GM19395 (cell line): ENCODE measurements at regions not wholly inside any gene's neighbourhood (a gene's known extent, or its start where the extent isn't known, plus 50 kb on each side); places are given as distances from the start of the nearest gene placed in this dataset.
"Not testable (repeated sequence)": the region's sequence is repeated elsewhere in the genome, so short reads cannot be mapped to it uniquely, and the experiment has no call there.

Source experiments
- ATAC-seq: cut with Tn5 transposase; IDR thresholded peaks from one replicate; pipeline ENCODE4 v1.9.1; 2021; ENCODE audit warnings: mild to moderate bottlenecking, moderate library complexity; ENCODE audit not compliant: unreplicated experiment

DNA sequence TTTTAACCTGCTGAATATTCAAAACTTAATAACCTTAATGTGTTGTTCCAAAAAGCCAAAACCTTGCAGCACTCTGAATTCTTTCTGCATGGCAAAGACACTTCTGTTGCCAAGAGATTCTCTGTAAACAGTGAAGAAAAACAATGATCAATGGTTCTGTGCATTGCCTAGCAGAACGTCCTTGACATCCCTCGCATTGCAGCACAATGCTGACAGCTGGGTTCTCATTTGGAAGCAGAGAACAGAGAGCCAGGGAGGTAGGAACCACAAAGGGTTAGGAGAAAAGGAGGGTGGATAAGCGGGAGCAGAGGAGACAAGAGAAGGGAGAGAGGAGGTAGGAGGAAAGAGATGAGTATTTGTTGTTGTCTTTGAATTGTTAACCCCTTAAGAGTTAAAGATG, 501.1 kb downstream of the NAV3 start:
- no peak for ATAC-seq

DNA sequence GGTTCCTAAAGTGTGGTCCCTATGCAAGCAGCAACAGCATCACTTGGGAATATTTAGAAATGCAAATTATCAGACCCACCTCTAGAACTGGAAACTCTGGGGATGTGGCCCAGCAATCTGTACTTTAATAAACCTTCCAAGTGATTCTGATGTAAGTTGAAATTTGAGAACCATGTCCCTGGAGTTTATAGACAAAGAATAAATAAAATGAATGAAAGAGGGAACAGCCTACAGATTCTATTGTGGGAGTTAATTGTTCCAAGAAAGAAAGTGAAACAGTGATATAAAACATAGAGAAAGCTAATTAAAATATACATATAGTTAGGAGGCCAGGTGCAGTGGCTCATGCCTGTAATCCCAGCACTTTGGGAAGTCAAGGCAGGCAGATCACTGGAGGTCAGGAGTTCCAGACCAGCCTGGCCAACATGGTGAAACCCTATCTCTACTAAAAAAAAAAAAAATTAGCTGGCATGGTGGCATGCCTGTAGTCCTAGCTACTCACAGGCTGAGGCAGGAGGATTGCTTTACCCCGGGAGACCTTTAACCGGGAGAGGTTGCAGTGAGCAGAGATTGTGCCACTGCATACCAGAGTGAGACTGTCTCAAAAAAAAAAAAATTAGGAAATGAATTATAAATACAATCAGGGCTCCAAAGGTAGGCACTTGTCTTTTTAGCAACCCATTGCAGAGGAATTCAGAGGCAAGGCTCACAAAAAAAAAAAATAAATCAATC, 507.5 kb downstream of the NAV3 start:
- ATAC-seq, result no peak

DNA sequence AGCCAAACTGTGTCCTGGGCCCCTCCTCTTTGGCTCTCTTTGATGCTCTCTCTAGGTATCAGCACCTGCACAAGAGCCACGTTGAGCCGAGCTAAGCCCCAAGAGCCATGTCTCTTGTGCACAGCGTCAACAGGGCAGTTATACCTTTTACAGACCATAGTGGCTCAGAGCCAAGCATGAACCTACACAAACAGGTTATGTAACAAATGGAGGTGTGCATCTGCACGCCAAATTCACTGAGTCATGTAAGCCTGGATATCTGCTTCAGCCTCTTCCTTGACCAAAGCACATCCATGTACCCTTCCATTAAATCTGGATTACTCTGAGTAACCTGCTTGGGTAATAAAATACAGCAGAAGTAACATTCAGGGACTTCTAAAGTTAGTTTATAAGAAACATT, 509.7 kb downstream of the NAV3 start:
- ATAC-seq, result no peak

DNA sequence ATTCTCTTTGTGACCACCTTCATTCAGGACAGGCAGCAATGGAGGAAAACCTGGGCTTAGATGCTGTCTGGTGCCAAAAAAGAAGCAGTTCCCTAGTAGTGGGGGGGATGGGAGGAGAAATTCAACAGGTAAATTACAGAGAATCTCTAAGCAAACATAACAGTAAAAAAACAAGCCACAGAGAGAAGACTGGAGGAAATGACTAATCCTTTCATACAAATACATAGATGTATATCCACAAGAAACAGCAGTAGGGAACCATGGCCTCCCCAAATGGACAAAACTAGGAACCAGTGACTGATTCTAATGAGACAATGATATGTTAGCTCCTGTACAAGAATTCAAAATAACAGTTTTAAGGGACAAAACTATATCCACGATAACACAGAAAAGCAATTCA, 513.0 kb downstream of the NAV3 start:
- no peak for ATAC-seq

DNA sequence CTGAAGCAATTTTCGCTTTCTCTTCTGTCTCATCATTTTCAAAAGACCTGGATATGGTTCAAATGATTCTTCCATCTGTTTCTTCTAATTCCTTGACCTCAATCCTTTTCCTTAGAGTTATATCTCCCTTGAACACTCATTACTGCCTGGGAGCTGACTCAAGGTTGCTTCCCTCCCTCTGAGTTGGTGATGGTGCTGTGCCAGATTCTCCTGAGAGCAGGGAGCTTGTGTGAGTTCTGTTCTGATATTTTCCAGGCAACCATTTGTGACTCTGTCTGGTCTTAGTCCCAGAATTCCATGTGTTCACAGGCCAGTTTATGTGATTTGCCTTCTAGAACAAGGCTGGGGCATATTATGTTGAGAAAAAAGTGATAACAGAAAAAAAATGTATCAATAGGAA, 505.1 kb upstream of the SYT1 start:
- ATAC-seq, result no peak

DNA sequence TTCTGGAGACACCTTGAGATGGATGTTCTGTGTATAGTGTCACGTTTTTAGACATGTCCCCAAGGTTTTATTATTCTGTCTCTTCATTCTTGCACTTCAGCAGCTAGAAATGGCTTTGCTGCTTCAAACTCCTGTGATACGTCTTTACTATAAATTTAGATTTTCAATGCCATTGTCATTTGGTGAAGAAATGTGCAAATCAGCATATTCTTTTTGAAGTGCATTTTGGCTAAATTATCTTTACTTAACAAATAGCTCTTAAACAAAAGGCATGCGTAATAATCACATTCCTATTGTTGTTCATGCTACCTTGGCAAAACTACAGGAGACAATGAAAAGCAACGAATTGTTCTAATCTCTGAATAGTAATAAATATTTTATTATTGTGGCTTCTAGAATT, 502.9 kb upstream of the SYT1 start:
- ATAC-seq, result no peak

DNA sequence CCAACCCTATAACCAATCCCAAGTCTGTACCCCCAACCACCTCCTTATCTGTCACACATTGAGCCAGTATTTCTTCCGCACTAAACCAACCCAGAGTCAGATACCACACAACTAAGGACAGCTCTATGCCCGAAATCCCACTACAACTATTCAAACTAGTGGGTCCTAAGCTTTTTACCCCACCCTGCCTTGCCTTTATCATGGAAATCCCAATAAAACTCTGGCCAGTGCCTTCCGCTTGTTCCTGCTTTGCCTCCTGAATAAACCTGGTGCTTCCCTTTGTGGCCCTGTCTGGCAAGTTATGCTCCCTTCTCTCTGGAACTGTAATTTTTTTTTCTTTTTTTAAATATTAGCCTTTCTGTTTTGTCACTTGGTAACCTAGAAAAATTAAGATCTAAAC, 493.3 kb upstream of the SYT1 start:
- no peak for ATAC-seq

DNA sequence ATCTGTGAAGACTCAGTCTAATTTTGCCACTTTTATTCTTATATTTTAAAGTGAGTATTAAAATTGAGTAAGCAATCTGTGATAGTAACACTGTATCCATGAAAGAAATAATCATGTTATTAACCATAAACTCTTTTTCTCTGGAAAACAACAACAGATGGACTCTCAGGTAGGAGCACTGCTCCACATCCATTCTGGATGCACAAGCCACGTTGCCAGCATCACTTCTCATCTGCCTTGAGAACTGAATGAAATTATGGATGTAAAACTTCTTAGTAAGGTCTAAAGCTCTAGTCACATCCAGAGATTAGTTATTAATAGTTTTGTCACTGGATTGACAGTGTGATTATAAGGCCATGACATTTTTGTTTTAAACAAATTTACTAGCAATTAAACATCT, 489.1 kb upstream of the SYT1 start:
- ATAC-seq, result no peak

DNA sequence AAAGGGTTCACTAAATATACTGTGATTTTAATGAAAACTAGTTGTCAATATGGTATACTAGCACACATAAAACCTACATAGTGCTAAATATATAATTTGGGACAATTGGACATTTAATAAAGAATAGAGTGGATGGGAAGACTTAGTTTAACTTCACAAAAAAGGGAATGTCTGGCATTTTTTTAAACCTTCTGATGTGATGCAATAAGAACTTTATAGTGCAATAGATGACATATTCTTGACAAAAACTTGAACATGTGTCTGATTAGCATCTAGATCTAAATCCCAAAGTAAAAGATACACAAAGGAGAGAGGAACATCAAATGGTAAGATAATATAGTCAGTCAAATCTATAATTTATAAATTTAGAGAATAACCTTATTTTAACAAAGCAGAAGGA, 488.3 kb upstream of the SYT1 start:
- ATAC-seq, result no peak

DNA sequence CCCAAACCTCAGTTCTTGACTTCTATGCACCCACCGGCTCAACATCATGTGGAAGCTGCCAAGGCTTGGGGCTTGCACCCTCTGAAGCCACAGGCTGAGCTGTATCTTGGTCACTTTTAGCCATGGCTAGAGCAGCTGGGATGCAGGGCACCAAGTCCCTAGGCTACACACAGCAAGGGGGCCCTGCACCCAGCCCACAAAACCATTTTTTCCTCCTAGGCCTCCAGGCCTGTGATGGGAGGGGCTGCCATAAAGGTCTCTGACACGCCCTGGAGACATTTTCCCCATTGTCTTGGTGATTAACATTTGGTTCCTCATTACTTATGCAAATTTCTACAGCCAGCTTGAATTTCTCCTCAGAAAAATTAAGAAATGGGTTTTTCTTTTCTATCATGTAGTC, 485.5 kb upstream of the SYT1 start:
- not testable (repeated sequence) for ATAC-seq

DNA sequence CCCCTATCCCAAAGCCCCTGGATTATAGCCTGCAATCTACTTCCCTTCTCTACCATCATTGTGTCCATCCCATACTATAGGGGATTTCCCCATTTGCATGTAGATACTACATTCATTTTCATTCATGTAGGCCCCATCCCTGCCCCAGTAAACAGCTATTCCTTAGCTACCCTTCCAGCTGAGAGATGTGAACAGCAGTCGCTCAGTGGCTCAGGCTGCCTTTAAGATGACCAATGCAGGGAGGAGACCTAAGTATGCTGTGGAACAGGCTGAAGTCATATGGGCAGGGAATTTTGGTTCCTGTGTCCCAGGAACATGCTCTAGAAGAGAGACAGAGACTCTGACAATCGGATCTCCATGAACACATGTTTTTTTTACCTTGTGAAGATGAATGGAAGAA, 481.2 kb upstream of the SYT1 start:
- no peak for ATAC-seq

DNA sequence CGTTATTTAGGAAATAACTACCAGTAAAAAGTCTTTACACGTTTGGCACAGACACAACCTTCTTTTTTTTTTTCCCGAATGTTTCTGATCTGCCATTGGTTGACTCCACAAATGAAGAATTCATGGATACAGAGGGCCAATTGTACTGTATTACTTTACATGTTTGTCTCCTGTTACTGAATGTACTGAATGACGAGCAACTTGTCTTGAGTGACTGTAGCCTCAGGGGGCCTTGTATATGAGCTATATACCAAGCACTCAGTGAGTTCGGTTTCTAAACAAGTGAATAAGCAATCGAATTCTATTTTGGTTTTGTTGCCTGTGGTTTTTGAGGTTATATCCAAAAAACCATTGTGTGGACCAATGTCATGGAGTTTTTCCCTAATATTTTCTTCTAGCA, 480.0 kb upstream of the SYT1 start:
- ATAC-seq, result no peak

DNA sequence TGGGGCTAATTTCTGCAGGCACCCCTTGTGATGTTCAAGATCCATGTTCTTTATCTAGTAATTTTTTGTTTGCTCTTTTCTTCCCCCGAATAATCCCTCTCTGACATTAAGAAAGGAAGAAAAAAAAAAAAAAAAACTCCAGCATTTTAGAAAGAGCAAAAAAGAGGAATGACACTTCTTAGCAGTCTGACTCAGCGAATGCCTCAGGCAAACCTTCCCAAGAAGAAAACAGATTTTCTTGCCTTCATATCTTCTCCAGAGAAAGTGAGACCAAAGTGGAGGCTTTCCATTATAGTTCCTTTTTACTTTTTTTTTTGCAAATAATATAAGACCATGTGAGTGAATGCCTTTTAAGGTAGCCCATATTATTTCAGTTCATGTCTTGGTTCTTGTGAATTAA, 479.0 kb upstream of the SYT1 start:
- ATAC-seq, result no peak

DNA sequence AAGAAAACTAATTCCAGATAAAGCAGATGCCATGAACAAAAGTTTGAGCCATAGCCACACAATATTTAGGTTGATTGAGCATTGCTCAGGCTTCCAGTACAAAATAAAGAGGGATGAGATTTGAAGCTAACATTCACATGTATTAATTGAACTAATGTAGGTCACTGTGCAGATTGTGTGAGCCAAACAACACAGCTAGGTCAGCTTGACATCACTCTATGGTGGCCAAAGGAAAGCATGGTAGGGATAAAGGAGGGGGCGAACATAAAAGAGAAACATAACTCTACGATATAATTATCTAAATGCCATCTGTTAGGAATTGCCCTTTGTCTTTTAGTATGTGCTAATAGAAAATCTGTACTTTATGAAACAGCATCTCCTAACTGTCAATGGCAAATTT, 477.7 kb upstream of the SYT1 start:
- ATAC-seq, result no peak

DNA sequence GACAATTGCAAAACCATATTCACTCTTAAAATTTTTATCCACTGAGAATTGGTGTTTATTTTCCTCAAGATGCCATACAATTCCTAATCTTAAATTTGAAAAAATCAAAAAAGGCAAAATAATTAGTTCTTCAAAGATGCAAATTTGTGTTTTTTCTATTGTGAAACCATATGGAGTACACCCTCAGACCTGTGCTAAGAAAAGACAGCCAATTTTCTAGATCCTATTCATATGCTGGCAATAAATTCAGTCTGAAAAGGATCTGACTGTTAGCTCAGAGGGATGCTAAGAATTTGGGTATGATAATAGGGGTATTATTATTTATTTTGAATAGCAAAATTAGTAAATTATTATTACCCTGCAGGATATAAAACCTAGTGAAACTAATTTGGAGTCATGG, 476.9 kb upstream of the SYT1 start:
- no peak for ATAC-seq

DNA sequence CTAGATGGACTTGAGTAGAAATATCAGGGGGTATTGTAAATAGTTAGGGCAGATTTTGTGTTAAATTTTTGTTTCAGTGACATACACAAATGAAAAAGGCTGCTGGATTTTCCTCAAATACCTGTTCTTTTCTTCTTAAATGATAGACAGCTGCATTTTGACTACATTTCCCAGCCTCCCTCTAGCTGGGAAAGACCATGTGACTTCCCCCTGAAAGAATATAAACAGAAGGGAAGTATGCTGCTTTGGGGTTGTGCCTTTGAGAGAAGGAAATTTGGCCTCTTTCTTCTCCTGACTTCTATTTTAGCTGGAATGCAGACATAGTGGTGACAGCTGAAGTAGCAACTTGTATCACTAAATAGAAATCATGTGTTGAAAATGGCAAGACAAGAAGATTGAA, 476.1 kb upstream of the SYT1 start:
- no peak for ATAC-seq

DNA sequence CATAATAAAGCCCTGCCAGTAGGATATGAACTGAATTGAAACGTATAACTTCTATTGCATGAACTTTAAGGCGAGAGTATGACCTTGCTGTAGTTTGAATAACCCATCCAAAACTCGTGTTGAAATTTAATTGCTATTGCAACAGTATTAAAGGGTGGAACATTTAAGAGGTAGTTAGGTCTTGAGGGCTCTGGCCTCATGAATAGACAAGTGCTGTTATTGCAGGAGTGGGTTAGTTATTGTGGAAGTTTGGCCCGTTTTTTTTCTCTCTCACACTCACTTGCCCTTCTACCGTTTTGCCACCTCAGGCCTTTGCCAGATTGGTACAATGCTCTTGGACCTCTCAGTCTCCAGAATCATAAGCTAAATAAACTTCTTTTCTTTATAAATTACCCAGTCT, 473.7 kb upstream of the SYT1 start:
- ATAC-seq, result no peak

DNA sequence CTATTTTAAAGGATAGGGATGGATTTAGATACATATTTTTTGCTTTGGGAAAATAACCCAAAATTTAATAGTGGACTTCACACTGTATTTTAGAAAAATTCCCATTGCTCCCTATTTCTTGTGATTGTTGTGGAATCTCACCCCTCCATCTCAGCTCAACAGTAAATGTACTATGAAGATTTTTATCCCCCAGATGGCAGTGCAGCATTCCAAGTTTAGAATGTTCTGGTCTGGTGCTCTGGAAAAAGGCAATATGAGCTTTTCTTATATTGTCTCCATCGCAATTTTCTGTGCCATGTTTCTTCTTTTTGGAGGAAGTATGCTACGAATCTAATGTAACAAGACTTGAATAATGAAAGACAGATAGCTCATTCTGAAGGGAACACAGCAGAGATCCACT, 471.7 kb upstream of the SYT1 start:
- no peak for ATAC-seq

DNA sequence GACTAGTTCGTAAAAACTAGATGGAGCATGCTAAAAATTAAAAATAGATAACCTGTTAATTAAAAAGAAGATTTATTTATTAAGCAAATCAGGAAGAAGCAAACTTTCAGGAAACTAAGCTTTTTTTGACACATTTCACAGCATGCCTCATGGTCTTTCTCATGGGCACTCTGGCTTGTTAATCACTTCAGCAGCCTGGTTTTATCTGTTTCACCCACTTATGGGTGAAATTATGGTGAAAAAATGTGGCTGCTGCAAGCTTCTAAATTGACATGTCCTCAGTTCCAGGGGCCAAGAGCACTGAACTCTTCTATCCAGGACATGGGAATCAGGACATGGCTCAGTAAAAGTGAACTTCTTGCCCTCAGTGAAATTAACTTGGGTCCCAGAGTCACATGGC, 468.6 kb upstream of the SYT1 start:
- ATAC-seq, result no peak

DNA sequence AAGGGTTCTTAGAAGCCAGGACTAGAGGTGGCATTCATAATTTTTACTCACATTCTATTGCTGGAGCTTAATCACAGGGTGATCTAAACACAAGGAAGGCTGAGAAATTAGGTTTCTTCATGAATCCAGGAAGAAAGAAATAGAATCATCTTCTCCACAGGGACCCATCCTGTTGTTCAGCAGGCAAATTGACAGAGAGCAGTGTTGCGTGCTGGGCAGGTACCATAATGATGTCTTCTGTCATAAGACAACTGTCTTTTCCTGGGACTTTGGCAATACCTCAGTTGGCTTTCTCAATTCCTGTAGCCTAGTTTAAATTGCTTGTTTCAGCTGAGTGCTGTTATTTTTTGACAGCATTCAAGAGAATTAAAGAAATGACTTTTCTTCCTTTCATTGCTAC, 468.0 kb upstream of the SYT1 start:
- ATAC-seq, result no peak

DNA sequence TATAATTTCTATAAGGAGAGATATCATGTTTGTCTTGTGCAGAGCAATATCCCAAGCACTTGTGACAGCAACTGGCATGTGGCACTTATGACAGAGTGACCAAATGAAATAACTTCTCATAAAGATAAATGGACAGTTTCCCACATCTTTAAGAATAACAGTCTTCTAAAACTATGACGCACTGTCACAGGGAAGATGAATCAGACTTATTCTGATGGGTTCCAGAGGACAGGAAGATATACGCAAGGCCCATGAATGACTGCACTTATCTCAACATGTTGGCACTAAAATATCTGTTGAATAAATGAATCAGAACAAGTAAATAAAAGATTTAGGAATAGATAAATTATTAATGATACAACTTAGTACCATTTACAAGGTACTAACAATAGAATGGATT, 465.8 kb upstream of the SYT1 start:
- no peak for ATAC-seq

DNA sequence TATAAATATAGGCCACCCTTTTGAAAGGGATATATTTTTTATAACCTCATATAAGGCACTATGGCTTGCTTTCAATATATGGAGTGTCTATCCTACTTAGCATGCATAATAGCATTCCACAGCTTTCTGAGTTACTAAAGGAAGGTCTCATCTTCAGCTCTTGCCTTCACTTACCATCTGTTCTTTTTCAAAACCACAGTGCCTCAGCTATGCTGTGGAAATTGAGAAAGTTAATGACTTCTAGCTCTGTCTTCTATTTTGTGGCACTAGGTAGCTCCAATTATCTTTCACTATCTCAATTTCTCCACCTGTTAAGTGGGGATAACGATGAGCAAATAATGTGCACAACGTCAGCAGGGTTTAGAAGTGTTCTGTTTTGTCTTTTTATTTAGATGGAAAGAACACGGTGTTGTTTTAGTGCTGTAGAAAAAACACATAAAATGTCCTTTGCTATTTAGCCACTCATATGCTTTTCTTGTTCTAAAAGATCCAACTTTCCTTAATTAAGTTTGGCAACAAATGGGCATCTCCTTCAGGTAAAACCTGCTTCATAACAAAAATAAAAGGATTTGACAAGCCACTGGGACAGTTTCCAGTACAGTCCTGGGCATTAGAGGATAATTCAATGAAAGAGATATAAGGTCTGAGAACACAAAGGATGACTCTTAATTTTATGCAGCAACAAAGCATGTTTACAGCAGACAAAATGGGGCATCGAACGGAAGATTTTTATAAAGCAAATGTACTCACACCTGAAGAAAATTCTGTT, 462.0 kb upstream of the SYT1 start:
- ATAC-seq, result no peak

DNA sequence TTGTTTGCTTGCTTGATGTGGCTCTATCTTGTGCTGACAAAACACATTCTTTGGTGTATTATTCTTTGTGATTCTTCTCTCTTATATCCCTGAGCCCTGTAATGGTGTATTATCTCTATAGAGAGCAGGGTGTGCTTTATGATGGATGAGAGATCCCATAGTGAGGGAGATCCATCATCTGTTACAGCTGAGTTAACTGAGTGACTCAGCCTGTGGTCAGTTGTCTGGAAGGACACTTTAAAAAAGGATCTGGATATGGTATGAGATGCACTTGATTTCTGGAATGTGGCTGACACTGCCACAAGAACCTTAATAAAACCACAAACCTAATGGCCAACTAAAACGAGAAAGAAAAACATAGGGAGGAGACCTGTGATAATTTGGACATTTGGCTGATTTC, 461.4 kb upstream of the SYT1 start:
- no peak for ATAC-seq
